ENCODE measurements at regions not wholly inside any gene's neighbourhood (a gene's known extent, or its start where the extent isn't known, plus 50 kb on each side); places are given as distances from the start of the nearest gene placed in this dataset.

GRCh38 chr21:8993943-8994639, 1527.3 kb upstream of the TPTE start:
- TF ChIP-seq CTCF (IDR thresholded peaks at IDR 0.05) (no peak), POLR2A (IDR thresholded peaks at IDR 0.05) (no peak)

Data from esophagus squamous epithelium (tissue), 4 donors.